ENCODE measurements at regions not wholly inside any gene's neighbourhood (a gene's known extent, or its start where the extent isn't known, plus 50 kb on each side); places are given as distances from the start of the nearest gene placed in this dataset.
"Not testable (repeated sequence)": the region's sequence is repeated elsewhere in the genome, so short reads cannot be mapped to it uniquely, and the experiment has no call there.

DNA sequence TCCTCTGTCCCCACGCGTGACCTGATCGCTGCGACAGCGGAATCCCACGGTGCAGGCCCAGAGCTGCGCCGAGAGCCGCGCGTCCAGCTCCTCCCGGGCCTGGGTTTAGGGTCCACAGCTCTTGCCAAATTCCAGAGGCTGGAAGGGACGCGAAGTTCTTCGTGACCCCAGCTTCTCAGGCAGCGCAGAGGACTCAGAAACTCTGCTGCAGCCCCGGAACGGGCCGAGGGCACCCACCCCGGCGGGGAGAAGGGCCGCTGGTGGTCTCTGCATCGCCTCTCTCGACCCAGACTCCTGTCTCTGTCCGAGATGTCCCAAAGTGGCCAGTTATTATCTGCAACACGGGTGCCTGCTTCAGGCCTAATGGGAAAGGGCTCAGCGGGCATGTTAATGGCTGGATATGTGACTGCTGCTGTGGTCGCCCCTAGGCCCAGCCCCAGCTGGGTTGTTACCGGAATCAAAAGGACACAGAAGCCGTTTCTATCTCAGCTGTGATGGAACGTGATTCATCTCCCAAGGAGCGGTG, 236.4 kb downstream of the VRK1 start:
- DNase-seq, result no peak

DNA sequence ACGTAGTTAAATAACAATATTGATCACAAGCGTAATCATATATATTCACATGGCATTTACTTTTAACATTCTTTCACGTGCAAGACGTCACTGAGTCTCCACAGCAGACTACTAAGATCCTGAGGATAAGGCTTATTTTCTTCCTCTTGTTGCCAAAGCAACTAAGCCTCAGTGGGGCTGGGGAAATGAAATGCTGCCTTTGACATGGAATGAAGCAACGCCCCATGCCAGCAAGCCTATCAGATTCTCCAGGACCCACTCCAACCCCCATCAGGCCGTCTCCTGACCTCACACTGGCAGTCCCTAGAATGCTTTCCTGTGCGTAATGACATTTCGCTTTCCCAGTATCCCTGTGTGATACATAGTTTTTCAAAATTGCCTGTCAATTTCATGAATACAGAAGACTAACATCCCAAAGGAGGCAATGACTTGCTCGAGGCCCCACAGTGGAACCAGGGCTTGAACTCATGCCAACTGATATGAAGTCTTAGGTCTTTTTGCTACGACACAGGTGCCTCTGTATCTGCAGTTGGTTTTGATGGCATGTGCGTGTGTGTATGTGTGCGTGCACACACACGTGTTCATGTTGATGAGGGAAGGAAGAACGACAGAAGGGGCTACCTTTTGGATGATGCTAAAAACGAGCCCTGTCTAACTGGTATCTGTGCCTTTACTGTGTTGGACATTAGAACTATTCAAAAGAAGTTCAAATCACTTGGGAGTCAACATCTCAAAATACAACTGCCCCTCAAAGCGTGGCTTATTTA, 239.1 kb downstream of the VRK1 start:
- no peak for DNase-seq

DNA sequence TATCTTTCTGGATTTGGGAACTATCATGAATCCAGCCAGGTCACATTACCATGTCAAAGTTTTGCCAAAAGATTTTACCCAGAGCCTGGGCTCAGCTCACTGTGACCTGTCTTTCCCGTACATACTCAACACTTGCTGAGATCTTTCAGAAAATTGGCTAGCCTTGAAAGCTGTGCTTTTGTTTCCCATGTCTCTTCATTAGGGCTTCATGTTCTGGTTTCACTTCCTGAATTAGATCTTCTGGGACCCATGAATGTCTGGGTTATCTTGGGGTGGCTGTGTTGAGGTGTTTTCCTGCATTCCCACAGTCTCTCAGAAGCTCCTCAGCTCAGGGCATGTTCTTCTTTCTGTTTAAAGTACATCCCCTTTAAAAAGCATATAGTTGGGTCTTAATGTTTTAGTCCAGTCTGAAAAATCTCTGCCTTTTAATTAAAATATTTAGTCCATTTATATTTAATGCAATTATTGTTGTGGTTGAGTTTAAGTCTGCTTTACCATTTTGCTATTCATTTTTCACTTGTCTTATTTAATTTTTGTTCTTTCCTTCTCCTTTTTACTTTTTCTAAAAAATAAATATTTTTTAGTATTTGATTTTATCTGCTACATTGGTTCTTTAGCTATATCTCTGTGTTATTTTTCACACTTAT, 242.7 kb downstream of the VRK1 start:
- DNase-seq, result no peak

DNA sequence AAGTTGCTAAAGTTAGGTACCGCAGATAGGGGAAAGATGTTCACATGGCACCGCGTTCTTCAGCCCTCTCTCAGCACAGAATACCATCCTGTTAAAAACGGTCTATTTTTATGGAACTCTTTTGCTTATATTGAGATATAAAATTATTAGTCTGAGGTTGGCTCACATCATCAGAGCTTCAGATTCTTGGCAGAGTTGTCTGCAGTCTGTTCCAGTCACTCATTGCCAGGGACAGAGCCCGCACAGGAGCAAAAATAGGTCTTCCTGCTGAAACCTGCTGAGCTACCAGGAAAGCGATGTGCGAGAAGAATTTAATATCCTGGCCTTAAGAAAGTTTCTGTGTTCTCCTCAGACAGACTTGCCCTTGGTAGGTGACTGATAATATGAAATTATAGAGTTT, 249.8 kb downstream of the VRK1 start:
- no peak for DNase-seq

DNA sequence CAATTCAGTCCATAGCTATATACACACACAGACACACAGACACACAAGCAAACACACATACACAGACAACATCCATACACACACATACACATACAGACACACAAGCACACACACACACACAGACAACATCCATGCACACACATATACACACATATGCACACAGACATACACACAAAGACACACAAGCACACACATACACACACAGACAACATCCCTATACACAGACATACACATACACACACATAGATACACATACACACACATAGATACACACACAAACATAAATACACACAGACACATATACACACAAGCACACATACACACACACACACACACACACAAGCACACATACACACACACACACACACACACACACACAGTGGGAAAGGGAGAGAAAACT, 254.8 kb downstream of the VRK1 start:
- DNase-seq, result no peak

DNA sequence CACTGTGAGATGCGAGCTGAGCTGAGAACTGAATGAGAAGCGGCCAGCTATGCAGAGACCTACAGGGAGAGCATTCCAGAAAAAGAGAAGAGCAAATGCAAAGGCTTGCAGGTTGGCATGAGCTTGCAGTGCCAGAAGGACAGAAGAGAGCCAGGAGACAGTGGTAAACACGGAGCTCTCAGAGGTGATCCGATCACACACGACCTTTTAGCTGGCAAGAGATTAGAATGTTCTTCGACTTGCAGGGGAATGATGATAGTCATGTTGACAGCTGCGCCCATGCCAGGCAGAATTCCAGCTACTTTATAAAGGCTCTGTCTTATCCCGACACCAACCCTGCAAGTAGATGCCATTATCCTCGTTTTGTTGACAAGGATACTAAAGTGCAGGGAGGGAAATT, 256.8 kb downstream of the VRK1 start:
- no peak for DNase-seq

DNA sequence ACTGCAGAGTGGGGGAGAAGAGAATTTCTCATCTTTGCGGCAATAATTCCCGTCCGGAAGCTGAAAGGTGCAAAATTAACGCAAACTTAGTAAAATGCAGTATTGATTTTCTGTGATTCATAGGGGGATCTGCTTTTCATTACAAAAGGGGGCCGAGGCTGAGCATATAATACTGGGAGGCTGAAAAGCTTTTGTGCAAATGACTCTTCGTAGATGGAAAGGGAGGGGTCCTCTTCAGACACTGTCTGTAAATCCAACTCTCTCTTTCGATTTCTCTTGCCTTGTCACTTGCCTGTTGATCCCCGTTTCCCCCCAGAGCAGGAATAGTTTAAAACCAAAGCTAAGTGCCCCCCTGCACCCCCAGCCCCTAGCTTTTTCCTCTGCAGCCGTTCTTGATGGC, 258.2 kb downstream of the VRK1 start:
- DNase-seq, result no peak

DNA sequence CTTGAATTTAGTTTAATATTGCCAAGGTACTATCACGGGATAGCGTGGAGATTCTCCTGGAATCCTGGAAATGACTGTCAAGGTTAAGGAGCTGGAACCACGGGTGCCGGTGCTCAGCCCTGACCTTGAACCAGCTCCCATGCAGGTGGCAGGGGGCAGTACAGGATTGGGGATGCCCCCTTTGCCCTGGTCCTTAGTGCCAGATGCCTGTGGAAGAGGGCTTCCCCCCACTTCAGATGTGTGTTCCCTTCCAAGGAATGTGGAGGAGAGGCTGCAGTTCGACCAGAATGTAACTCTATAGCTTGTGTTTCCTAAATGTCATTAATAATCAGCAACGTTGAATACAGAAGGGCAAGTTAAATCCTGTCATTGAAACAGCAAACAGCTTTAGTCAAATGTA, 258.9 kb downstream of the VRK1 start:
- DNase-seq, result no peak

DNA sequence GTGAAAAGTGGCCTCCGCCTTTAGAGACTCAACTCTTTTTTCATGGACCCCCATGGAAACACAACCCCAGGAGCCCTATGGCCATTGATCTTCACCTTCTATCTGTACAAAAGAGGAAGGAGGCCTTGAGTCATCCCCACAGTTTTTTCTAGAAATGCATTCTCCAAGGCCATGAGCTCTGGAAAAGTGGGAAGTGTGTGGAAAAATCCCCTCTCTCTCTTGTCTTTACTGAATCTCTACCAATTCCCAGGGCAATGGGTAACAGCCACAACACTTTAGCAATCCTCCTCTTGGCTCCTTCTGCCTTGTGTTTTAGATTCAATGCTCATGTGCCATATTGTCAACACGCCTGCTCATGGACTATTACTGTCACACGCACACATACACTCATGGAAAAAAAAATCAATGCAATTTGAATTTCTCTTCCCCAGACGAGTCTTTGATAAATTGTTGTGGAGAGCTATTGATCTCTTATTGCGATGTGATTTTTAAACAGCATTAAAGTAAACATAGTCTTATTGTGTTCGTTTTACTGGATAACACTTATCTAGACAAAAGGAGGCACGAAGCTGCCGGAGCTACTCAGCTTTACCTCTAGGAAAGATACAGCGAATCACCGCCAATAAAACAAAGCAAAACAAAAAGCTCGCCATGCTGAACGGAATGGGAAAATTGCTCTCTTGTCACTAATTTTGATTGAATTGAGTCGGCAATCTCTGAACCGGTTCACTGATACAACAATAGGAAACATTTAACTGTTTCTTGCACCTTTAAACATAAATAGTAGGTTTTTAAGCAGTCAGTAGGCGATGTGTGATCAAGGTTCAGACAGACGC, 260.3 kb downstream of the VRK1 start:
- DNase-seq, result no peak

DNA sequence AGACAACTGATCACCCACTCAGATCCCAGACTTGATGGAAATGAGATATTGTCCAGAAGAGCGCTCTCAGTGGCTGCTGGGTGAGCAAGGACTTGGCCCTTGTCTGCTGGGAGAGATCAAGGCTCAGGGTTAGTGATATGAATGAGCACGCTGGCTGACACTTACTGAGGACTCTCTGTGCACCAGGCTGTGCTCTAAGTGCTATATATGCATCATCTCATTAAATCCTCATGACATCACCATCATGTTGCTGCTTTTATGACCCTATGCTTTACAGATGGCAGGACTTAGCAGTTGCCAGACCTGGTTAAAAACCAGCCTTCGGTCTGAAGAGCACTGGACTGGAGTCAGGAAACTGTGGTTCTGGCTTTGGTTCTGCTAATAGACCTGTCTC, 260.9 kb downstream of the VRK1 start:
- no peak for DNase-seq

DNA sequence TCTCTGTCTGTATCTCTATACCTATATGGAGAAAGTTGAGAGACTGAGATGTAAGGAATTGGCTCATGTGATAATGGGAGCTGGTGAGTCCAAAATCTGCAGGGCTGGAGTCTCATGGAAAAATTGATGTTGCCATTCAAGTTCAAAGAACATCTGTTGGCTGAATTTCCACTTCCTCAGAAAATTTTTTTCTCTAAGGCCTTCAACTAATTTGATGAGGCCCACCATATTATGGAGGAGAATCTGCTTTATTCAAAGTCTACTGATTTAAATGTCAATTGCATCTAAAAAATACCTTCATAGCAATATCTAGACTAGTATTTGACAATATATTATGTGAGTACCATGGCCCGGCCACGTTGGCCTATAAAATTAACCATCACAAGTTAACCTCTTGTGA, 261.4 kb downstream of the VRK1 start:
- no peak for DNase-seq

DNA sequence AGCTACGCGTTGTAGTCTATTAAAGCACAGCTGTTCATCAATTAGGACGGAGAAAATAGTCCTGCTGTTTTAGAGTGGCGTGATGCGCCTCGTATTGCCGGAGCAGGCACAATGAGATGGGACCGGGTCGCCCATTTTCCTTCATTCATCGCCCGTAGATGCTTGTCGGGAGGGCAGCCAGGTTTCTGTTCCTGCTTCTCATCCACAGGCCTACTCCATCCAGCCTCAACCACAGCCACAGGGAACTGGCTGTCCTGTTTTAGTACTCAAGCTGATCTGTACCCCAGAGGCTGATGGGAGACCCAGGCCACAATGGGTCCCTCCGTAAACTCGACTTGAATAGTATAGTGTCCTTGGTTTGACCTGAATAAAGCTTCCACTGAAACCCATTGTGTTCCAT, 264.0 kb downstream of the VRK1 start:
- no peak for DNase-seq

DNA sequence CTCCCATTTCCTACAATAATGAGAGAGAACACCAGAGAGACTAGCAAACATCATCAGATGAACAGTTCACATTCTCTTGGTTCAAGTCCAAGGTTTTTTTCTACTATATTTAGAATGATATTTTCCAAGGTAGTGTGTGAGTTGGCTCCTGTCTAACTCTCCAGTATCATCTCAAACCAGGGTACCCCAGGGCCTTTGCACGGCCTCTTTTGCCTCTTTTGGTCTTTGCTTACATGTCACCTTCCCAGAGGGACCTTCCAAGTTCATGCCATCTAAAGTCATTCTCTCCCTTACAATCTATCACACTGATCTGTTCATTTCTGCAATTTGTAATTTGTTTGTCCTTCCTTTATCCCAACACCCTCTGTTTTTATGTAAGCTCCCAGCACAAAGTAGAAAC, 264.5 kb downstream of the VRK1 start:
- DNase-seq, result no peak

DNA sequence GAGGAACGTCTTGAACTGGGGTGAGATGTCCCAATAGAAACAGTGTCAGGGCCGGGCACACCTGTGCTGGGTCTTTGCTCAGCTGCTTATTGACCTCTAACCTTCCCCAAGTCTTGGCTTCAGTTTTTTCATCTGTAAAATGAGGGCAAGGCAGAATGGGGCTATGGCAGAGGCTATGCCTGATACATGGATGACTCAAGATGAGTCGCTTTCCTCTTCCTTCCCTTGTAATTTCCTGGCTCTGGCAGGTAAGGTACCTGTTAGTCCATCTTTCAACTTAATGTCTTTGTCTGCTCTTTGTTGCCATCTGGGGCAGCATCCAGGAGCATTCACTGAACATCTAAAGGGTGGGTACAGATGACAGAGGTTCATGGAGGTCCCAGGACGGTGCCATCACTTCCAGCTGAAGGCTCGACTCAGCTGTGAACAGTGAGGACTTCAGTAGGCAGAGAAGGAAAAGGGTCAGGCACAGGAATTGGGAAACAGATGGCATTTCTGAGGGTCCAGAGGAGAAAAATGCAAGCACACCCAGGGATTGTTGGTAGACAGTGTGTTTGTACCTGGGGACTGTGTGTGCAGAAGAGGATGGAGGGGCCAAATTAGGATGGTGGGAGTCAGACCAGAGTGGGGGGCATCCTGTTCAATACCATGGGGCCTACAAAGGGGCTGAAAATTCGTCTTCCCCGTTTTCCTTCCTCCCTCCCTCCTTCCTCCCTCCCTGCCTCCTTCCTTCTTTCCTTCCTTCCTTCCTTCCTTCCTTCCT, 268.3 kb downstream of the VRK1 start:
- DNase-seq, result no peak

DNA sequence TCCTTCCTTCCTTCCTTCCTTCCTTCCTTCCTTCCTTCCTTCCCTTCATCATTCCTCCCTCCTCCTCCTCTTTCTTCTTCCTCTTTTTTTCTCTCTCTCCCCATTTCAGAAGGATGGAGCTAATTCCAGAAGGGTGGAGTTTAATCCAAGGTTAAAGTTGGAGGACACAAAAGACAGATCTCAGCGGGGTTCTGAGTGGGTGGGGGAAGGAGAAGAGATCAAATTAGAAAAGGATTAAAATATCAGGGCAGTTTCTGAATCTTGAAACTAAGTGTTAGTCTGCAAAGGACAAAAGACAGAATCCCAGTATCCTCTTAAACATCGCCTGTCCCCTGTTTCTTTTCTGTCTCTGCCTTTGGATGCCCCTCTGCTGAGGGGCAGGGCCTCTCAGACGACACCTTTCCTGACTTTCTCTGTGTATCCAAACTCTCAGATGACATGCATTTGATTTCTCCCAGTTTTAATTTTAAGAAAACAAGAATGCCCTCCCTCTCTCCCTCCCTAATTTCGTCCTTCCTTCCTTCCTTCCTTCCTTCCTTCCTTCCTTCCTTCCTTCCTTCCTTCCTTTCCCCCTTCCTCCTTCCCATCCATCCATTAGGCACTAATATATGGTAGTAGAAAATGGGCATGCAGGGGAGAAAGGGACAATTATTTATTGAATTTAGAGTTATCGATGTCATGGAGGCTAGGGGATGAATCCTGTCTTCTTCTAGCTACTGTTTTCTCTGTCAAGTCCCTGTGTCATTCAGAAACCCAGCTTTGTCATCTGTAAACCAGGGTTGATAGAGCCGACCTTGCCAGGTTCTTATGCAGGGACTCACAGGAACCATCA, 269.1 kb downstream of the VRK1 start:
- DNase-seq, result no peak

DNA sequence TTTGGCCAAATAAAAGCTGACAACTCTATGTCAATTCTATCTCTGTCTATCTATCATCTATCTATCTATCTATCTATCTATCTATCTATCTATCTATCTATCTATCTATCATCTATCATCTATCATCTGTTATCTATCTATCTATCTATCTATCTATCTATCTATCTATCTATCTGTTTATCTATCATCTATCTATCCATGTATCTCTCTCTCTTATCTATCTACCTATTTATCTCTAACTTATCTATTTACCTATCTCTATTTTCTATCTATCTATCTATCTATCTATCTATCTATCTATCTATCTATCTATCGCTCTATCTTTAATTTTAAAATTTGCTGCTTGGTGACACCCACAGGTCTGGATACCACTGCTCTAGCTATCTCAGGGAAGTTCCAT, 271.1 kb downstream of the VRK1 start:
- DNase-seq, result not testable (repeated sequence)

DNA sequence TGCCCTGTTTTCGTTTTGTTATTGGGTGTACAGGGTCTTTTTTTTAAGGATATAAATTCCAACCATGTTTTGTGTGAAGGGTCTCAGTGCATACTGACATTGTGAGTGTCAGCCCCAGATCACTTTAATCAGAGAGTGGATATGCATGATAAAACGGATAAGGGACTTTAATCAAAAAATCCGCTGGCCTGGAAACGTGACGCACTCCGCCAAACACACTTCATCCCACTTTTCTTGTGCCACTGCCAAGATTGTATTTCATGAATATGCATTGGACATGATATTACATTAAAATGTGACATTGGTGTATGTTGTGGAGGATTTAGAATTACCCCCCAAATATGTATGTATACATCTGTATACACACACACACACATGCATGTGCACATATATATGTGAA, 273.1 kb downstream of the VRK1 start:
- no peak for DNase-seq

DNA sequence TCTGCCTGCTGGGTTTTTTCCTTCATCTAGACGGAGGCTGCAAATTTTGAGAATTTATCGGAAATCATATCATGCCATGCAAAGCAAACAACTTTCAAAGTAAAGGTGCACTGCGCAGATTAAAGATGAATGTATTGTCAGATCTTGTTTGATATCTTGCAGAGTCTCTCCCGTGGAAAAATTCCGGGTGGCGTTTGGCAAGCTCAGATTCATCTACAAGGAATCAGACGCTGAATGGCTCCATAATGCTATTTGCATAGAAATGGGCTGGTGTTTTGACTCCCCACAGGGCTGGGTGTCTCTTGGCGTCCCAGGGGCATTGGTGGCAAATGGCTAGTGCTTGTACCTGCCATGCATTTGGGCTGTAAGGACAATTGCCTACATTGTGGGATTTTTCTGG, 274.0 kb downstream of the VRK1 start:
- DNase-seq, result no peak

DNA sequence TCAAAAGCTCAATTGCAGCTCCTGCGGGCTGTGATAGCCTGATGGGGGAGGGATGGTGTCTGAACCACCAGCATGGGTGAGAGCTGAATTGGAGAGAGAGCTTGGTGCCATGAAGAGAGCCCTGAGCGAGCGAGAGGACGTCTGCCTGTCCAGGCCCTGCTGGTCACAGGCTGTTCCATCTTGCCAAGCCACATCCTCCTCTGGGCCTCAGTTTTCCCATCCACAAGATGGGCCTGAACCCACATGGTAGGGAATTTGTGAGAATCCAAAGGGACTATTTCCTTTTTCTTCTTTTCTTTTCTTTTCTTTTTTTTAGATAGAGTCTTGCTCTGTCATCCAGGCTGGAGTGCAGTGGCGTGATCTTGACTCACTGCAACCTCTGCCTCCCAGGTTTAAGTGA, 276.4 kb downstream of the VRK1 start:
- DNase-seq, result no peak

DNA sequence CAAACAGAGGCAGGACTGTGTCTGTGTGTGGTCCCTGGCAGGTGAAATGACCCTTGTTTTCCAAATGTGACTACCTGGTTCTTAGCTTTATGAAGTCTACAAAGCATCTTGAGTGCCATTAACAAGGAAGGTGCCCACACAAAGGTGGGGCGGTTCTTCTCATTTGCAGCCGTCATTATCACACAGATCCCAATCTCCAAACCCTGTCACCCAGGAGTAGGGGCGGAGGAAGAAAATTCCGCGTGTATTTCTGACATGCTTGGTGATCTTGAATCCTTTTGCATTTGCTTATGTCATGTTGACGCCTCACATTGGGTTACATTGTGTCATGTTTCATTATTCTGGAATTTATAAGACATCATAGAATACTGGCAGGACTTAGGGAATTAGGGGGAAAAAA, 277.3 kb downstream of the VRK1 start:
- no peak for DNase-seq

DNA sequence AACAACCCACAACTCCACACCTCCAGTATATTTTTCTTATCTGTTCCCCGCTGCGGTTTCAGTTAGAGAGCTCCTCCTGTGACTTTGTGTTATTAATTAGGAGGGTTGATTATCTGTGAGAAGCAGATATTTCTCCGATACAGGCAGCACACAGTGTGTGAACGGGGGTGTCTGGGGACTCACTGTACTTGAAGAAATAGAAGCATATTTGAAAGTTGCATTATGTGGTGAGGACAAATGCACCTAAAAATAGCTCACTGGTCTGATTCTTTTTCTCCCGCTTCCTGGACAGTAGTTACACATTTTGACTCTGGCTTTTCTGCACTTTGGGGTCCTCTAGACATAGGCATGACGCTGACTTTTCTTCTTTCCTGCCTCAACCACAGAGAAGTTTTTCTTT, 277.7 kb downstream of the VRK1 start:
- no peak for DNase-seq

DNA sequence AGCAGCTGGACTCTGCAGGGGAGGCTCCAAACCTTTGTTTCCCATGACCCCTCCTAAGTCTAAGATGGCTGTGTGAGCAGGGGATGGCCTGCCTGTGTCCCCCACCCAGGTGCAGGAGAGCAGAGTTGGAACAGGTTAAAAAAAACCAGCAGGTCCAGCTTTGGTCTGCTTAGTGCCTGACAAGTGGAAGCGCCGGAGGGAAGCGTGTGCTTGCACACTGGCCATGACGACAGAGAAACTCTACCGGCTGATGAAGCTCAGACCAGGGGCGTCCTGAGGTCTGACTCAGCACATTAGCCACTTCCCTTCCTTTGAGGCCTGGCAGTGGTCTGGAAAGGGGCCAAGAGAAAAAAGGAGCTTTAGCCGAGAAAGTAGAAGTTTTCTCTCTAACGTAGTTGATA, 280.1 kb downstream of the VRK1 start:
- DNase-seq, result peak; percentile 46

Data from GF-D8 (cell line).